DOHH2 (cell line): ENCODE measurements at regions not wholly inside any gene's neighbourhood (a gene's known extent, or its start where the extent isn't known, plus 50 kb on each side); places are given as distances from the start of the nearest gene placed in this dataset.

Source experiments
- H3F3A ChIP-seq: fragments of 200-600 bp; sonication (generic), shearing (Covaris generic); 2 replicates; pipeline ENCODE4 v1.6.0; 2016; ENCODE audit warnings: antibody characterized with exemption, mild to moderate bottlenecking; ENCODE audit not compliant: control insufficient read depth, insufficient read depth
- H3K27ac ChIP-seq: fragments of 200-600 bp; sonication (generic); 2 replicates; pipeline ENCODE4 v1.5.1; 2014; ENCODE audit warnings: low read depth, mild to moderate bottlenecking, low read length, moderate library complexity
- H3K27me3 ChIP-seq: fragments of 200-600 bp; sonication (generic); 2 replicates; pipeline ENCODE4 v1.6.1; 2014; ENCODE audit warnings: mild to moderate bottlenecking, low read length, mixed read lengths; ENCODE audit not compliant: control insufficient read depth
- H3K36me3 ChIP-seq: fragments of 200-600 bp; sonication (generic); 2 replicates; pipeline ENCODE4 v1.6.1; 2014; ENCODE audit warnings: mild to moderate bottlenecking, low read length, moderate library complexity, mixed read lengths; ENCODE audit not compliant: control insufficient read depth
- H3K4me1 ChIP-seq: fragments of 200-600 bp; sonication (generic); 2 replicates; pipeline ENCODE4 v1.6.1; 2014; ENCODE audit warnings: mild to moderate bottlenecking, low read length, mixed read lengths; ENCODE audit not compliant: control insufficient read depth
- H3K4me2 ChIP-seq: fragments of 200-600 bp; sonication (generic); 2 replicates; pipeline ENCODE4 v1.6.0; 2014; ENCODE audit warnings: mild to moderate bottlenecking, low read length, moderate library complexity
- H3K4me3 ChIP-seq: fragments of 200-600 bp; sonication (generic); 2 replicates; pipeline ENCODE4 v1.5.1; 2014; ENCODE audit warnings: mild to moderate bottlenecking, low read length, mixed read lengths
- H3K79me2 ChIP-seq: fragments of 200-600 bp; sonication (generic); 2 replicates; pipeline ENCODE4 v1.6.1; 2014; ENCODE audit warnings: mild to moderate bottlenecking, low read length, mixed read lengths; ENCODE audit not compliant: control insufficient read depth
- H3K9me2 ChIP-seq: fragments of 200-600 bp; sonication (generic); replicated peaks from 2 replicates; pipeline ENCODE4 v1.6.1; 2014; ENCODE audit warnings: mild to moderate bottlenecking, low read length, mixed read lengths; ENCODE audit not compliant: control insufficient read depth
- H3K9me3 ChIP-seq: fragments of 200-600 bp; sonication (generic); 2 replicates; pipeline ENCODE4 v1.6.1; 2014; ENCODE audit warnings: antibody characterized with exemption, low read length, mixed read lengths; ENCODE audit not compliant: control insufficient read depth, insufficient read depth
- H4K20me1 ChIP-seq: fragments of 200-600 bp; sonication (generic); 2 replicates; pipeline ENCODE4 v1.6.0; 2014; ENCODE audit warnings: low read depth, mild to moderate bottlenecking, antibody characterized with exemption, low read length, moderate library complexity; ENCODE audit not compliant: control insufficient read depth, insufficient read depth
- EZH2phosphoT487 ChIP-seq: fragments of 200-600 bp; sonication (generic); IDR thresholded peaks from 2 replicates; pipeline ENCODE4 v1.6.1; 2017; ENCODE audit warnings: borderline replicate concordance, mild to moderate bottlenecking, antibody characterized with exemption, low read length, moderate library complexity, mixed read lengths
- TF ChIP-seq, protein P1 (sequence below): fragments of 200-600 bp; sonication (generic); IDR thresholded peaks from one replicate; pipeline ENCODE4 v1.5.1; 2014; ENCODE audit warnings: antibody characterized with exemption, mild to moderate bottlenecking, low read depth, low read length; ENCODE audit not compliant: poor library complexity, severe bottlenecking

DNA sequence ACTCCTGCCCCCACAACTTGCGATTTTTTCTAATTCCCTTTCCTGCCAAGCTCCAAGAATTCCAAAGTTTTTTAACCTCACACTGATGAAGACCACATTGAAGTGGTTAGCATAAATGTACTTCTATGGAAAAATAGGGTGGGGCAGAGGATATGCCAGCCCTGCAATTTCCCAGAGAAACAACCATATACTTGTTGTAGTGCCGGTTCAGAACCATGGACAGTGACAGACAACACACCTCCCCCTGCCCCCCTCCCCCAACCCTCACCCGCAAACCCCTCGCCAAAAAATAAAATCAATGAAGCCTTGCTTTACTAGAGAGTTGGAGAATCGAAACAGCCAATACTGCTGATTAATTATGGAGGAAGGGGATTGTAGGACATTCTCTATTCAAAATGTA is 109.5 kb upstream of the GRIK3 start:
- Histone ChIP-seq H3K9me2 (no peaks in the 10 kb centered on the region), H3K4me2 (no peak overlapping the region), H3K27ac (no peak overlapping the region), H3K36me3 (no peaks in the 10 kb centered on the region), H3K79me2 (no peaks in the 10 kb centered on the region), H3K4me3 (no peak overlapping the region), H3F3A (no peaks in the 10 kb centered on the region), H3K9me3 (no peaks in the 10 kb centered on the region), H3K4me1 (no peaks in the 10 kb centered on the region), H4K20me1 (no peaks in the 10 kb centered on the region), H3K27me3 (no peaks in the 10 kb centered on the region)
- TF ChIP-seq, protein P1, sequence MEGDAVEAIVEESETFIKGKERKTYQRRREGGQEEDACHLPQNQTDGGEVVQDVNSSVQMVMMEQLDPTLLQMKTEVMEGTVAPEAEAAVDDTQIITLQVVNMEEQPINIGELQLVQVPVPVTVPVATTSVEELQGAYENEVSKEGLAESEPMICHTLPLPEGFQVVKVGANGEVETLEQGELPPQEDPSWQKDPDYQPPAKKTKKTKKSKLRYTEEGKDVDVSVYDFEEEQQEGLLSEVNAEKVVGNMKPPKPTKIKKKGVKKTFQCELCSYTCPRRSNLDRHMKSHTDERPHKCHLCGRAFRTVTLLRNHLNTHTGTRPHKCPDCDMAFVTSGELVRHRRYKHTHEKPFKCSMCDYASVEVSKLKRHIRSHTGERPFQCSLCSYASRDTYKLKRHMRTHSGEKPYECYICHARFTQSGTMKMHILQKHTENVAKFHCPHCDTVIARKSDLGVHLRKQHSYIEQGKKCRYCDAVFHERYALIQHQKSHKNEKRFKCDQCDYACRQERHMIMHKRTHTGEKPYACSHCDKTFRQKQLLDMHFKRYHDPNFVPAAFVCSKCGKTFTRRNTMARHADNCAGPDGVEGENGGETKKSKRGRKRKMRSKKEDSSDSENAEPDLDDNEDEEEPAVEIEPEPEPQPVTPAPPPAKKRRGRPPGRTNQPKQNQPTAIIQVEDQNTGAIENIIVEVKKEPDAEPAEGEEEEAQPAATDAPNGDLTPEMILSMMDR: no peak
- no peak for TF ChIP-seq EZH2phosphoT487

DNA sequence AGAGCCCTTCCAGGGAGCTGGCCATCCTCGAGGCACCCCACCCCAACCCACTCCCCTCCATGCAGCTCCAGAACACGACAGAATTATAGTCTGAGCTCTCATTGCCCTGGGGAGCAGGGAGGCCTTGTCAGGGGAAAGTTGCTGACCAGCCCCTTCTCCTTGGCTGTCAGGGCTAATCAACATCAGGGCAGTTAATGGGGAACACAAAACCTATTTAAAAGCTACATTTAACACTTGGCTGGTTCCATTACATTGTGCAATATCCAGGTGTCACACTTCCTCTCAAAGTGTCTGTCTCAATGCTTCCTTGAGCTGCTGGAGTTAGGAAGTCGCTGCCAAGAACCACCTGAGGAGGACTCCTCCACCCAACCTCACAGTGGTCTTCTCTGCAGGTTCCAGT is 111.8 kb upstream of the GRIK3 start:
- H3K9me2 ChIP-seq: no peaks in the 10 kb centered on the region
- no peaks in the 10 kb centered on the region for H3K27me3 ChIP-seq
- H4K20me1 ChIP-seq: no peaks in the 10 kb centered on the region
- no peak overlapping the region for H3K27ac ChIP-seq
- no peaks in the 10 kb centered on the region for H3K36me3 ChIP-seq
- no peaks in the 10 kb centered on the region for H3K79me2 ChIP-seq
- TF ChIP-seq EZH2phosphoT487: no peak
- TF ChIP-seq, protein P1: no peak
- no peak overlapping the region for H3K4me2 ChIP-seq
- H3K4me3 ChIP-seq: no peak overlapping the region
- H3F3A ChIP-seq: no peaks in the 10 kb centered on the region
- no peaks in the 10 kb centered on the region for H3K9me3 ChIP-seq
- no peaks in the 10 kb centered on the region for H3K4me1 ChIP-seq

DNA sequence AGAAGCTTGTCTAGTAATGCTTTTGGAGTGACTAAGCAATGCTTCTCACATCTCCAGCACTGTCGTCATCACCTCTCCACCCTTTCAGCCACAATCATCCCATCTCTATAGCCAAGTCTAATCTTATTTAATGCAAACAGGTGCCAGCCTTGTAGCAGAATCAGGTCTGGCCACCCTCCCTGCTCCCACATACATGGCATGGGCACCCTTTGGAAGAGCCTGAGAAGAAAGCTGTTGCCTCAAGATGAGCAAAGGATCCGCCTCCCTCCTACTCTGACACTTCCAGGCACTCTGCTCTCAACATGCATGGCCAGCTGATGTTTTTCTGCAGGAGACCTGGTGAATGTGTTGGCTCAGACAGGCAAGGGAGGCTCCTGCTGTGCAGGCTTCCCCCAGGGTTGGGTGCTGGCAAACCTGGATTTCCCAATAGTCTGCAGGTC is 113.1 kb upstream of the GRIK3 start:
- H3K36me3 ChIP-seq: no peaks in the 10 kb centered on the region
- H3K27ac ChIP-seq: no peak overlapping the region
- H3K9me3 ChIP-seq: no peaks in the 10 kb centered on the region
- H3F3A ChIP-seq: no peaks in the 10 kb centered on the region
- no peaks in the 10 kb centered on the region for H3K4me1 ChIP-seq
- no peaks in the 10 kb centered on the region for H3K9me2 ChIP-seq
- no peaks in the 10 kb centered on the region for H3K27me3 ChIP-seq
- TF ChIP-seq, protein P1: no peak
- no peak for TF ChIP-seq EZH2phosphoT487
- H3K4me3 ChIP-seq: no peak overlapping the region
- no peak overlapping the region for H3K4me2 ChIP-seq
- no peaks in the 10 kb centered on the region for H4K20me1 ChIP-seq
- no peaks in the 10 kb centered on the region for H3K79me2 ChIP-seq

DNA sequence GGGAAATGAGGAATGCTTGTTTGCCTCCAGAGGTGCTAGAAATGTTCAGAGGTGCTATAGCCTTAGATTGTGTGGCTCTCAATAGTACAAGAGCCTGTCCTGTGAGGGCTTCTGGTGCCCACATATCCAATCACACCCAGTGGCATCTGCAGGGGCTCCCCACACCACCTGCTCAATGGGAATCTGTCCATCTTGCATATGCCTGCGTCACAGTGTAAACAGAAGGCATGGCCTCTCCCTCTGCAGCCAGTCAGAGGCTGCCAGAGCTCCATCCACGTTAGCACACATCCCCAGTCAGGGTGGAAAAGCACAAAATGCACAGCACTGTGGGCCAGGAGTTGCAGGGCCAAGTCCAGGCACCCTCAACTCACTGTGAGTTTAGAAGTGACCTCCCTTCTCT is 113.6 kb upstream of the GRIK3 start:
- H3K9me3 ChIP-seq: no peaks in the 10 kb centered on the region
- no peak overlapping the region for H3K27ac ChIP-seq
- no peaks in the 10 kb centered on the region for H3K4me1 ChIP-seq
- no peaks in the 10 kb centered on the region for H3F3A ChIP-seq
- H3K79me2 ChIP-seq: no peaks in the 10 kb centered on the region
- H3K27me3 ChIP-seq: no peaks in the 10 kb centered on the region
- H3K9me2 ChIP-seq: no peaks in the 10 kb centered on the region
- TF ChIP-seq EZH2phosphoT487: no peak
- no peaks in the 10 kb centered on the region for H4K20me1 ChIP-seq
- H3K36me3 ChIP-seq: no peaks in the 10 kb centered on the region
- H3K4me2 ChIP-seq: no peak overlapping the region
- no peak overlapping the region for H3K4me3 ChIP-seq
